SK-N-MC (cell line): ENCODE measurements at regions not wholly inside any gene's neighbourhood (a gene's known extent, or its start where the extent isn't known, plus 50 kb on each side); places are given as distances from the start of the nearest gene placed in this dataset.

Source experiments
- EZH2 ChIP-seq: fragments of 200-600 bp; sonication (generic); IDR thresholded peaks from one replicate; pipeline ENCODE4 v1.6.1; 2017; ENCODE audit warnings: antibody characterized with exemption
- FOXP2 ChIP-seq: optimal IDR thresholded peaks from 2 replicates; pipeline ENCODE3; 2011; ENCODE audit warnings: mild to moderate bottlenecking, moderate library complexity; ENCODE audit not compliant: insufficient read depth; ENCODE audit errors: extremely low read length, control extremely low read depth
- POLR2AphosphoS5 ChIP-seq: IDR thresholded peaks from 2 replicates; pipeline ENCODE4 v1.6.1; 2012; ENCODE audit warnings: mild to moderate bottlenecking, low read depth, low read length, borderline replicate concordance

GRCh38 chr7:156027821-156028220 is 215.6 kb upstream of the SHH start:
- TF ChIP-seq POLR2AphosphoS5 (no peak), EZH2 (no peak), FOXP2 (no peak)
